HepG2 (cell line): ENCODE measurements at regions not wholly inside any gene's neighbourhood (a gene's known extent, or its start where the extent isn't known, plus 50 kb on each side); places are given as distances from the start of the nearest gene placed in this dataset.
A peak's percentile ranks its signal among the peaks of the same experiment; 100 is the strongest.

Experiments
- AGO1 ChIP-seq: fragments of 200-400 bp; formaldehyde crosslinking; IDR thresholded peaks from 2 replicates; pipeline ENCODE4 v1.6.1; 2017; ENCODE audit warnings: mild to moderate bottlenecking, low read depth, low read length, moderate library complexity; ENCODE audit not compliant: poor library complexity, severe bottlenecking
- CCDC6 ChIP-seq: sonication (generic); formaldehyde crosslinking; IDR thresholded peaks from 2 replicates; pipeline ENCODE4 v1.8.1; 2022; ENCODE audit warnings: mild to moderate bottlenecking, missing genetic modification reagents, moderate library complexity
- FOXK2 ChIP-seq: fragments of 450-650 bp; IDR thresholded peaks from 2 replicates; pipeline ENCODE4 v1.6.1; 2016
- FOXP1 ChIP-seq, 2 experiments: fragments of 450-650 bp in 1 of 2; IDR thresholded peaks; 2 replicates each; pipeline ENCODE4 v1.6.1; 2017 to 2018; ENCODE audit warnings: antibody characterized with exemption in 1 of 2
- GATAD2A ChIP-seq: IDR thresholded peaks from 2 replicates; pipeline ENCODE4 v1.6.1; 2016
- HOXD1 ChIP-seq: sonication (generic); formaldehyde crosslinking; IDR thresholded peaks from 2 replicates; pipeline ENCODE4 v1.5.0; 2020; ENCODE audit warnings: missing genetic modification reagents
- KAT2B ChIP-seq: fragments of 150-350 bp; IDR thresholded peaks from 2 replicates; pipeline ENCODE4 v1.6.1; 2014; ENCODE audit warnings: low read depth, low read length, borderline replicate concordance
- KMT2A ChIP-seq: sonication (generic); formaldehyde crosslinking; IDR thresholded peaks from 2 replicates; pipeline ENCODE4 v1.4.0; 2020; ENCODE audit warnings: missing genetic modification reagents
- PCBP2 ChIP-seq: fragments of 200-400 bp; formaldehyde crosslinking; optimal IDR thresholded peaks from 2 replicates; pipeline ENCODE3; 2018; ENCODE audit warnings: low read length, low read depth; ENCODE audit not compliant: poor library complexity, severe bottlenecking
- PLRG1 ChIP-seq: fragments of 450-650 bp; conservative IDR thresholded peaks from 2 replicates; pipeline ENCODE4 v1.6.1; 2016
- PLSCR1 ChIP-seq: sonication (generic); formaldehyde crosslinking; IDR thresholded peaks from 2 replicates; pipeline ENCODE4 v1.5.0; 2020; ENCODE audit warnings: missing genetic modification reagents, mild to moderate bottlenecking, borderline replicate concordance
- POGK ChIP-seq: sonication (generic); formaldehyde crosslinking; conservative IDR thresholded peaks from 2 replicates; pipeline ENCODE4 v1.8.0; 2022; ENCODE audit warnings: mild to moderate bottlenecking, moderate library complexity, missing genetic modification reagents
- RAD51 ChIP-seq: fragments of 450-650 bp; IDR thresholded peaks from 2 replicates; pipeline ENCODE4 v1.6.1; 2016; ENCODE audit warnings: borderline replicate concordance
- THAP7 ChIP-seq: sonication (generic); formaldehyde crosslinking; IDR thresholded peaks from 2 replicates; pipeline ENCODE4 v1.8.1; 2023; ENCODE audit warnings: mild to moderate bottlenecking, missing genetic modification reagents
- ZBTB20 ChIP-seq: sonication (generic); formaldehyde crosslinking; IDR thresholded peaks from 2 replicates; pipeline ENCODE4 v1.8.1; 2023; ENCODE audit warnings: missing genetic modification reagents, low read depth, mild to moderate bottlenecking, borderline replicate concordance
- ZBTB39 ChIP-seq: sonication (generic); formaldehyde crosslinking; IDR thresholded peaks from 2 replicates; pipeline ENCODE4 v1.5.0; 2020; ENCODE audit warnings: missing genetic modification reagents
- ZEB1 ChIP-seq: IDR thresholded peaks from 2 replicates; pipeline ENCODE4 v1.6.1; 2012; ENCODE audit warnings: mild to moderate bottlenecking, low read depth, inconsistent platforms; ENCODE audit not compliant: insufficient replicate concordance
- ZFP36L1 ChIP-seq: sonication (generic); formaldehyde crosslinking; IDR thresholded peaks from 2 replicates; pipeline ENCODE4 v1.8.0; 2022; ENCODE audit warnings: mild to moderate bottlenecking, missing genetic modification reagents, moderate library complexity
- ZFY ChIP-seq: sonication (generic); formaldehyde crosslinking; IDR thresholded peaks from 2 replicates; pipeline ENCODE4 v1.4.0; 2020; ENCODE audit warnings: missing genetic modification reagents
- ZKSCAN1 ChIP-seq: fragments of 150-350 bp; IDR thresholded peaks from 2 replicates; pipeline ENCODE4 v1.6.1; 2014; ENCODE audit warnings: low read length
- ZNF431 ChIP-seq: sonication (generic); formaldehyde crosslinking; IDR thresholded peaks from 2 replicates; pipeline ENCODE4 v1.9.0; 2022; ENCODE audit warnings: missing genetic modification reagents, low read depth, mild to moderate bottlenecking, borderline replicate concordance
- ZNF543 ChIP-seq: sonication (generic); formaldehyde crosslinking; IDR thresholded peaks from 2 replicates; pipeline ENCODE4 v1.4.0; 2020; ENCODE audit warnings: mild to moderate bottlenecking, missing genetic modification reagents
- ZSCAN21 ChIP-seq: sonication (generic); formaldehyde crosslinking; IDR thresholded peaks from 2 replicates; pipeline ENCODE4 v1.8.0; 2022; ENCODE audit warnings: mild to moderate bottlenecking, missing genetic modification reagents, moderate library complexity, borderline replicate concordance
- TF ChIP-seq, protein P1 (sequence below): sonication (generic); formaldehyde crosslinking; IDR thresholded peaks from 2 replicates; pipeline ENCODE4 v1.4.0; 2020; ENCODE audit warnings: mild to moderate bottlenecking, missing genetic modification reagents
- TF ChIP-seq, protein P2 (sequence below): sonication (generic); formaldehyde crosslinking; IDR thresholded peaks from 2 replicates; pipeline ENCODE4 v1.4.0; 2020; ENCODE audit warnings: mild to moderate bottlenecking, missing genetic modification reagents

GRCh38 chr6:26187981-26188635 is 100.9 kb downstream of the HFE start (continued):
- TF ChIP-seq PLSCR1 (no peak), ZNF543 (0 out of 2 replicates have a peak, but pooled peaks have one; percentile 45), HOXD1 (CRISPR knock-in tag) (no peak), CCDC6 (CRISPR knock-in tag) (no peak), KAT2B (no peak), ZKSCAN1 (no peak), THAP7 (no peak), FOXK2 (no peak), ZBTB20 (0 out of 2 replicates have a peak, but pooled peaks have one; percentile 13), KMT2A (CRISPR knock-in tag) (no peak), ZFY (CRISPR knock-in tag) (no peak), ZBTB39 (CRISPR knock-in tag) (no peak), AGO1 (no peak), ZEB1 (no peak), ZNF431 (no peak), FOXP1 (IDR thresholded peaks at IDR 0.05) (no peak), FOXP1 (CRISPR knock-in tag; IDR thresholded peaks at IDR 0.05) (no peak), ZSCAN21 (peak; percentile 27; the same call in 1 of the 2 replicates), PCBP2 (no peak), POGK (CRISPR knock-in tag) (no peak), RAD51 (no peak), ZFP36L1 (CRISPR knock-in tag) (no peak), PLRG1 (no peak), GATAD2A (CRISPR knock-in tag) (no peak)
- TF ChIP-seq, protein P1, sequence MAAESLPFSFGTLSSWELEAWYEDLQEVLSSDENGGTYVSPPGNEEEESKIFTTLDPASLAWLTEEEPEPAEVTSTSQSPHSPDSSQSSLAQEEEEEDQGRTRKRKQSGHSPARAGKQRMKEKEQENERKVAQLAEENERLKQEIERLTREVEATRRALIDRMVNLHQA = no peak
- TF ChIP-seq, protein P2, sequence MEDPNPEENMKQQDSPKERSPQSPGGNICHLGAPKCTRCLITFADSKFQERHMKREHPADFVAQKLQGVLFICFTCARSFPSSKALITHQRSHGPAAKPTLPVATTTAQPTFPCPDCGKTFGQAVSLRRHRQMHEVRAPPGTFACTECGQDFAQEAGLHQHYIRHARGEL (CRISPR knock-in tag) = no peak
